Fibroblast of skin of left biceps (primary cell): ENCODE measurements at regions not wholly inside any gene's neighbourhood (a gene's known extent, or its start where the extent isn't known, plus 50 kb on each side); places are given as distances from the start of the nearest gene placed in this dataset.
A peak's percentile ranks its signal among the peaks of the same experiment; 100 is the strongest.

ENCODE experiments used
- DNase-seq, 2 experiments: peaks; one replicate each; pipeline ENCODE4 v3.0.0-alpha.2; 2013; ENCODE audit warnings: low read depth in 2 of 2

- DNase-seq = no peak
Observed at GRCh38 chr13:48888613-48889012, 87.1 kb upstream of the FNDC3A start.

GRCh38 chr13:48890391-48890790 lies 85.3 kb upstream of the FNDC3A start:
- no peak for DNase-seq

GRCh38 chr13:48891586-48891985 lies 84.1 kb upstream of the FNDC3A start:
- no peak for DNase-seq

GRCh38 chr13:48892053-48892687 lies 83.5 kb upstream of the FNDC3A start:
- DNase-seq = peak; percentile 60 to 69

- DNase-seq = no peak
Observed at GRCh38 chr13:48892688-48893075, 83.0 kb upstream of the FNDC3A start.

GRCh38 chr13:48896312-48896711 lies 79.4 kb upstream of the FNDC3A start:
- no peak for DNase-seq

GRCh38 chr13:48901781-48902180 lies 73.9 kb upstream of the FNDC3A start:
- no peak for DNase-seq

GRCh38 chr13:48902368-48902767 lies 73.3 kb upstream of the FNDC3A start:
- no peak for DNase-seq

- no peak for DNase-seq
Observed at GRCh38 chr13:48904668-48905290, 70.9 kb upstream of the FNDC3A start.

- DNase-seq = no peak
Observed at GRCh38 chr13:48906200-48906599, 69.5 kb upstream of the FNDC3A start.

GRCh38 chr13:48908381-48909055 lies 67.2 kb upstream of the FNDC3A start:
- no peak for DNase-seq

- DNase-seq = no peak
Observed at GRCh38 chr13:48909056-48909389, 66.7 kb upstream of the FNDC3A start.

- no peak for DNase-seq
Observed at GRCh38 chr13:48910686-48911085, 65.0 kb upstream of the FNDC3A start.

- DNase-seq = no peak
Observed at GRCh38 chr13:48919751-48920150, 56.0 kb upstream of the FNDC3A start.

- no peak for DNase-seq
Observed at GRCh38 chr13:48920730-48921129, 55.0 kb upstream of the FNDC3A start.

GRCh38 chr13:48923376-48923775 lies 52.3 kb upstream of the FNDC3A start:
- DNase-seq = no peak

- DNase-seq = no peak
Observed at GRCh38 chr13:48925001-48925400, 50.7 kb upstream of the FNDC3A start.
